Caco-2 (cell line): ENCODE measurements at regions not wholly inside any gene's neighbourhood (a gene's known extent, or its start where the extent isn't known, plus 50 kb on each side); places are given as distances from the start of the nearest gene placed in this dataset.

Experiments used
- BruUV-seq: library from RNA; stranded (reverse); fragments of 400-500 nt; replicated peaks from 2 replicates; lab custom pipeline; 2021; lab: Mats Ljungman, UMichigan
- CTCF ChIA-PET: fragments of 300-600 bp; sonication (Branson Sonifier 250); formaldehyde crosslinking; loops from one replicate; lab custom pipeline; 2022; ENCODE audit warnings: antibody characterized with exemption; lab: Charles Lee
- POLR2A ChIA-PET: fragments of 300-600 bp; sonication (Branson Sonifier 250); formaldehyde crosslinking; loops from one replicate; lab custom pipeline; 2022; ENCODE audit warnings: antibody characterized with exemption; lab: Charles Lee
- DNase-seq, 2 experiments: peaks; one replicate each; pipeline versions ENCODE4 v3.0.0 to v3.0.0-alpha.2; 2020 to 2022
- H3K27me3 ChIP-seq: replicated peaks from 2 replicates; pipeline ENCODE4 v1.6.0; 2011; ENCODE audit warnings: low read length; ENCODE audit not compliant: control insufficient read depth, insufficient read depth
- H3K36me3 ChIP-seq: 2 replicates; pipeline ENCODE4 v1.5.1; 2011; ENCODE audit warnings: low read length; ENCODE audit not compliant: control insufficient read depth, insufficient read depth
- H3K4me1 ChIP-seq: fragments of 250-450 bp; sonication (Bioruptor Pico); 2 replicates; pipeline ENCODE4 v1.5.1; 2020; ENCODE audit warnings: mild to moderate bottlenecking
- H3K4me3 ChIP-seq: 2 replicates; pipeline ENCODE4 v1.5.1; 2011; ENCODE audit warnings: low read depth, mild to moderate bottlenecking, control low read depth, low read length
- H3K9me3 ChIP-seq: fragments of 250-450 bp; sonication (Bioruptor Pico); 2 replicates; pipeline ENCODE4 v1.5.1; 2020; ENCODE audit warnings: mild to moderate bottlenecking, moderate library complexity
- H3K27ac Mint-ChIP-seq: one replicate; pipeline ENCODE4 v1.8.0; 2022; ENCODE audit warnings: mixed read lengths; ENCODE audit not compliant: unreplicated experiment
- H3K27me3 Mint-ChIP-seq: one replicate; pipeline ENCODE4 v1.8.0; 2022; ENCODE audit warnings: mixed read lengths; ENCODE audit not compliant: insufficient read depth, unreplicated experiment
- H3K36me3 Mint-ChIP-seq: one replicate; pipeline ENCODE4 v1.8.0; 2022; ENCODE audit warnings: mild to moderate bottlenecking, mixed read lengths; ENCODE audit not compliant: insufficient read depth, unreplicated experiment
- H3K4me1 Mint-ChIP-seq: one replicate; pipeline ENCODE4 v1.8.0; 2022; ENCODE audit warnings: low read depth, mixed read lengths; ENCODE audit not compliant: unreplicated experiment
- H3K4me3 Mint-ChIP-seq: one replicate; pipeline ENCODE4 v1.8.0; 2022; ENCODE audit warnings: mild to moderate bottlenecking, moderate library complexity, mixed read lengths; ENCODE audit not compliant: unreplicated experiment
- H3K9me3 Mint-ChIP-seq: one replicate; pipeline ENCODE4 v1.8.0; 2022; ENCODE audit warnings: mixed read lengths; ENCODE audit not compliant: unreplicated experiment
- CTCF ChIP-seq, 2 experiments: fragments of 200-600 bp in 1 of 2; IDR thresholded peaks; 1 replicate in 1 of 2; 2 replicates in 1 of 2; pipeline versions ENCODE4 v1.5.1 to v1.8.0; 2011 to 2022; ENCODE audit warnings: antibody characterized with exemption in 1 of 2, control low read depth in 1 of 2, inconsistent platforms in 1 of 2, low read depth in 1 of 2, low read length in 1 of 2, mild to moderate bottlenecking in 1 of 2, moderate library complexity in 1 of 2; ENCODE audit not compliant: insufficient read depth in 1 of 2, severe bottlenecking in 1 of 2, unreplicated experiment in 1 of 2
- intact Hi-C: fragments of 100-400 bp; cut with micrococcal nuclease; formaldehyde crosslinking; loops from one replicate; pipeline ENCODE4 v1.10.0; 2022; ENCODE audit not compliant: unreplicated experiment

- intact Hi-C loops: no loop called here
- no peak for TF ChIP-seq CTCF (IDR thresholded peaks at IDR 0.05; ENCODE audit: insufficient read depth in 1 of 2, low read depth in 1 of 2, low read length in 1 of 2, severe bottlenecking in 1 of 2, unreplicated experiment in 1 of 2)
These were observed 53.0 kb upstream of the TDRD3 start for GRCh38 chr13:60343978-60344377.

GRCh38 chr13:60347174-60347573, 49.8 kb upstream of the TDRD3 start:
- no TSS peak for BruUV-seq
- H3K4me3 Mint-ChIP-seq: no peak overlapping the region
- Histone ChIP-seq H3K9me3 (no peaks in the 10 kb centered on the region), H3K4me3 (no peak overlapping the region), H3K4me1 (no peaks in the 10 kb centered on the region), H3K27me3 (no peaks in the 10 kb centered on the region), H3K36me3 (no peaks in the 10 kb centered on the region)
- H3K4me1 Mint-ChIP-seq: no peaks in the 10 kb centered on the region
- ChIA-PET POLR2A (no interaction called here), CTCF (no interaction called here)
- no peak for TF ChIP-seq CTCF (IDR thresholded peaks at IDR 0.05; ENCODE audit: insufficient read depth in 1 of 2, low read depth in 1 of 2, low read length in 1 of 2, severe bottlenecking in 1 of 2, unreplicated experiment in 1 of 2)
- peaks cover 1% of the 10 kb centered on the region for H3K9me3 Mint-ChIP-seq
- intact Hi-C loops: loop anchor here (1.0 kb wide), 1 partner anchor 40 kb away; no protein-coding TSS in a partner anchor
- no peaks in the 10 kb centered on the region for H3K36me3 Mint-ChIP-seq
- no peak for DNase-seq
- H3K27me3 Mint-ChIP-seq: no peaks in the 10 kb centered on the region
- H3K27ac Mint-ChIP-seq: no peak overlapping the region

More at GRCh38 chr13:60343978-60344377, 53.0 kb upstream of the TDRD3 start:
- no peaks in the 10 kb centered on the region for H3K36me3 Mint-ChIP-seq
- no peak for DNase-seq
- Histone ChIP-seq H3K4me3 (no peak overlapping the region), H3K4me1 (no peaks in the 10 kb centered on the region), H3K27me3 (no peaks in the 10 kb centered on the region), H3K36me3 (no peaks in the 10 kb centered on the region), H3K9me3 (no peaks in the 10 kb centered on the region)
- no TSS peak for BruUV-seq
- no peak overlapping the region for H3K27ac Mint-ChIP-seq
- ChIA-PET CTCF (no interaction called here), POLR2A (no interaction called here)
- no peaks in the 10 kb centered on the region for H3K4me1 Mint-ChIP-seq
- no peaks in the 10 kb centered on the region for H3K27me3 Mint-ChIP-seq
- H3K9me3 Mint-ChIP-seq: peaks cover 5% of the 10 kb centered on the region
- no peak overlapping the region for H3K4me3 Mint-ChIP-seq
